Amygdala (tissue), 56 donors: ENCODE measurements at regions not wholly inside any gene's neighbourhood (a gene's known extent, or its start where the extent isn't known, plus 50 kb on each side); places are given as distances from the start of the nearest gene placed in this dataset.

Source experiments
- DNase-seq, 56 donors: peaks; one replicate each; lab custom pipeline; 2025; lab: John Stamatoyannopoulos, UW

GRCh38 chr11:133697603-133698180, 147.6 kb downstream of the SPATA19 start:
- DNase-seq = no peak

- no peak for DNase-seq
These were observed 148.2 kb downstream of the SPATA19 start for GRCh38 chr11:133697161-133697560.

- no peak for DNase-seq
These were observed 149.9 kb downstream of the SPATA19 start for GRCh38 chr11:133695387-133695786.

- no peak for DNase-seq
These were observed 150.6 kb downstream of the SPATA19 start for GRCh38 chr11:133694701-133695100.

GRCh38 chr11:133693110-133693509, 152.2 kb downstream of the SPATA19 start:
- DNase-seq = no peak

- DNase-seq = peak in 1 of 56 donors; percentile 6
These were observed 153.0 kb downstream of the SPATA19 start for GRCh38 chr11:133692126-133692934.

- no peak for DNase-seq
These were observed 155.5 kb upstream of the OPCML start for GRCh38 chr11:133687781-133688180.

GRCh38 chr11:133681901-133682300, 149.6 kb upstream of the OPCML start:
- DNase-seq = peak in 2 of 56 donors; percentile 9 to 39

GRCh38 chr11:133679896-133680295, 147.6 kb upstream of the OPCML start:
- DNase-seq = no peak

- no peak for DNase-seq
These were observed 145.9 kb upstream of the OPCML start for GRCh38 chr11:133678191-133678590.

- DNase-seq = no peak
These were observed 145.1 kb upstream of the OPCML start for GRCh38 chr11:133677387-133677786.

GRCh38 chr11:133676265-133676664, 144.0 kb upstream of the OPCML start:
- no peak for DNase-seq

GRCh38 chr11:133669371-133670053, 137.2 kb upstream of the OPCML start:
- no peak for DNase-seq

- DNase-seq = no peak
These were observed 131.1 kb upstream of the OPCML start for GRCh38 chr11:133663135-133663985.

GRCh38 chr11:133661846-133662245, 129.5 kb upstream of the OPCML start:
- DNase-seq = peak in 19 of 56 donors; percentile 5 to 60 (median 26)

GRCh38 chr11:133660202-133660568, 127.9 kb upstream of the OPCML start:
- no peak for DNase-seq

- DNase-seq = no peak
These were observed 127.4 kb upstream of the OPCML start for GRCh38 chr11:133659538-133660201.

- DNase-seq = no peak
These were observed 124.8 kb upstream of the OPCML start for GRCh38 chr11:133657054-133657453.

GRCh38 chr11:133656082-133656635, 123.9 kb upstream of the OPCML start:
- no peak for DNase-seq
